ENCODE measurements at regions not wholly inside any gene's neighbourhood (a gene's known extent, or its start where the extent isn't known, plus 50 kb on each side); places are given as distances from the start of the nearest gene placed in this dataset.
"Not testable (repeated sequence)": the region's sequence is repeated elsewhere in the genome, so short reads cannot be mapped to it uniquely, and the experiment has no call there.

GRCh38 chr16:66020642-66021041, 345.8 kb upstream of the CDH5 start:
- Histone ChIP-seq H3K36me3 (ENCODE audit: control insufficient read depth, insufficient read depth, low read length) (no peaks in the 10 kb centered on the region), H3K27me3 (ENCODE audit: control insufficient read depth, insufficient read depth, low read length) (no peaks in the 10 kb centered on the region), H3K4me3 (ENCODE audit: low read depth, low read length) (no peak overlapping the region)
- TF ChIP-seq CTCF (IDR thresholded peaks at IDR 0.05; ENCODE audit: insufficient read depth, low read length, severe bottlenecking): no peak
- DNase-seq (ENCODE audit: low read depth) (peak; percentile 66), FAIRE-seq (no peak)

- FAIRE-seq: no peak
- Histone ChIP-seq H3K27me3 (ENCODE audit: control insufficient read depth, insufficient read depth, low read length) (no peaks in the 10 kb centered on the region), H3K4me3 (ENCODE audit: low read depth, low read length) (no peak overlapping the region), H3K36me3 (ENCODE audit: control insufficient read depth, insufficient read depth, low read length) (no peaks in the 10 kb centered on the region)
- TF ChIP-seq CTCF (IDR thresholded peaks at IDR 0.05; ENCODE audit: insufficient read depth, low read length, severe bottlenecking): no peak
- DNase-seq (ENCODE audit: low read depth): peak; percentile 18
These were observed 346.4 kb upstream of the CDH5 start for GRCh38 chr16:66020046-66020445.

- not testable (repeated sequence) for H3K4me3 ChIP-seq (ENCODE audit: low read depth, low read length); DNase-seq (ENCODE audit: low read depth); H3K36me3 ChIP-seq (ENCODE audit: control insufficient read depth, insufficient read depth, low read length); FAIRE-seq; H3K27me3 ChIP-seq (ENCODE audit: control insufficient read depth, insufficient read depth, low read length)
These were observed 347.0 kb upstream of the CDH5 start for GRCh38 chr16:66019502-66019901.

GRCh38 chr16:66014221-66014620, 352.3 kb upstream of the CDH5 start:
- Histone ChIP-seq H3K4me3 (ENCODE audit: low read depth, low read length) (no peak overlapping the region), H3K36me3 (ENCODE audit: control insufficient read depth, insufficient read depth, low read length) (no peaks in the 10 kb centered on the region), H3K27me3 (ENCODE audit: control insufficient read depth, insufficient read depth, low read length) (no peaks in the 10 kb centered on the region)
- no peak for TF ChIP-seq CTCF (IDR thresholded peaks at IDR 0.05; ENCODE audit: insufficient read depth, low read length, severe bottlenecking)
- DNase-seq (ENCODE audit: low read depth) (peak; percentile 53), FAIRE-seq (peak; percentile 47)

- TF ChIP-seq CTCF (IDR thresholded peaks at IDR 0.05; ENCODE audit: insufficient read depth, low read length, severe bottlenecking): no peak
- no peak for FAIRE-seq
- no peak for DNase-seq (ENCODE audit: low read depth)
- Histone ChIP-seq H3K27me3 (ENCODE audit: control insufficient read depth, insufficient read depth, low read length) (no peaks in the 10 kb centered on the region), H3K36me3 (ENCODE audit: control insufficient read depth, insufficient read depth, low read length) (no peaks in the 10 kb centered on the region), H3K4me3 (ENCODE audit: low read depth, low read length) (no peak overlapping the region)
These were observed 353.0 kb upstream of the CDH5 start for GRCh38 chr16:66013486-66013885.

- no peak for DNase-seq (ENCODE audit: low read depth)
- no peaks in the 10 kb centered on the region for H3K36me3 ChIP-seq (ENCODE audit: control insufficient read depth, insufficient read depth, low read length)
- no peak for TF ChIP-seq CTCF (IDR thresholded peaks at IDR 0.05; ENCODE audit: insufficient read depth, low read length, severe bottlenecking)
- H3K27me3 ChIP-seq (ENCODE audit: control insufficient read depth, insufficient read depth, low read length): peaks cover 1% of the 10 kb centered on the region
- no peak overlapping the region for H3K4me3 ChIP-seq (ENCODE audit: low read depth, low read length)
- FAIRE-seq: no peak
These were observed 358.4 kb upstream of the CDH5 start for GRCh38 chr16:66008136-66008535.

All from bronchial epithelial cell (primary cell).